Naive thymus-derived CD4-positive, alpha-beta T cell (primary cell): ENCODE measurements at regions not wholly inside any gene's neighbourhood (a gene's known extent, or its start where the extent isn't known, plus 50 kb on each side); places are given as distances from the start of the nearest gene placed in this dataset.

Experiments
- ATAC-seq: fragments of 150-1000 bp; cut with Tn5 transposase; 2 replicates; pipeline ENCODE4 v1.10.0; 2021; ENCODE audit warnings: mild to moderate bottlenecking, moderate library complexity
- CTCF ChIA-PET: fragments of 350-600 bp; sonication (Branson Sonifier 250); formaldehyde crosslinking; loops from one replicate; lab custom pipeline; 2021; ENCODE audit warnings: antibody characterized with exemption; lab: Charles Lee
- POLR2A ChIA-PET: fragments of 350-600 bp; sonication (Branson Sonifier 250); formaldehyde crosslinking; loops from one replicate; lab custom pipeline; 2021; ENCODE audit warnings: antibody characterized with exemption, inconsistent platforms; lab: Charles Lee
- DNase-seq, 9 donors: peaks; one replicate each; pipeline versions ENCODE4 v3.0.0 to v3.0.0-alpha.2; 2020 to 2022; ENCODE audit warnings: mixed read lengths in 1 of 9
- H3K27ac ChIP-seq: one replicate; pipeline ENCODE4 v1.7.0; 2013; ENCODE audit warnings: mild to moderate bottlenecking, low read depth, low read length, moderate library complexity
- H3K27me3 ChIP-seq, 2 donors: one replicate each; pipeline ENCODE4 v1.7.0; 2013; ENCODE audit warnings: low read length in 2 of 2, mild to moderate bottlenecking in 2 of 2, moderate library complexity in 2 of 2; ENCODE audit not compliant: control insufficient read depth in 2 of 2, insufficient read depth in 2 of 2
- H3K36me3 ChIP-seq, 3 experiments: 1 replicate in 2 of 3; 2 replicates in 1 of 3; pipeline ENCODE4 v1.7.0; 2013; ENCODE audit warnings: low read length in 3 of 3, mild to moderate bottlenecking in 3 of 3, moderate library complexity in 1 of 3; ENCODE audit not compliant: insufficient read depth in 3 of 3, control insufficient read depth in 2 of 3
- H3K4me1 ChIP-seq, 2 donors: one replicate each; pipeline ENCODE4 v1.7.0; 2013; ENCODE audit warnings: low read length in 2 of 2, mild to moderate bottlenecking in 2 of 2, moderate library complexity in 1 of 2; ENCODE audit not compliant: control insufficient read depth in 2 of 2, insufficient read depth in 2 of 2
- H3K4me3 ChIP-seq: 2 replicates; pipeline ENCODE4 v1.7.0; 2013; ENCODE audit warnings: mild to moderate bottlenecking, low read length
- H3K9me3 ChIP-seq, 3 experiments: 1 replicate in 2 of 3; 2 replicates in 1 of 3; pipeline ENCODE4 v1.7.0; 2013; ENCODE audit warnings: low read length in 3 of 3; ENCODE audit not compliant: control insufficient read depth in 2 of 3
- H3K27ac Mint-ChIP-seq, 9 donors: one replicate each; pipeline ENCODE4 v1.8.0; 2020 to 2022; ENCODE audit warnings: mixed read lengths in 9 of 9, mild to moderate bottlenecking in 8 of 9, moderate library complexity in 5 of 9, inconsistent platforms in 2 of 9
- H3K27me3 Mint-ChIP-seq, 5 donors: one replicate each; pipeline ENCODE4 v1.8.0; 2021 to 2022; ENCODE audit warnings: mixed read lengths in 5 of 5, mild to moderate bottlenecking in 1 of 5
- H3K36me3 Mint-ChIP-seq, 5 donors: one replicate each; pipeline ENCODE4 v1.8.0; 2020 to 2022; ENCODE audit warnings: mixed read lengths in 5 of 5, mild to moderate bottlenecking in 3 of 5, inconsistent platforms in 1 of 5
- H3K4me1 Mint-ChIP-seq, 7 donors: one replicate each; pipeline ENCODE4 v1.8.0; 2020 to 2022; ENCODE audit warnings: mixed read lengths in 7 of 7, mild to moderate bottlenecking in 3 of 7, inconsistent platforms in 1 of 7
- H3K4me3 Mint-ChIP-seq, 10 donors: one replicate each; pipeline ENCODE4 v1.8.0; 2020 to 2022; ENCODE audit warnings: mild to moderate bottlenecking in 10 of 10, mixed read lengths in 10 of 10, moderate library complexity in 6 of 10, inconsistent platforms in 2 of 10
- H3K9me3 Mint-ChIP-seq, 11 donors: one replicate each; pipeline ENCODE4 v1.8.0; 2020 to 2022; ENCODE audit warnings: mixed read lengths in 11 of 11, mild to moderate bottlenecking in 4 of 11, inconsistent platforms in 1 of 11, moderate library complexity in 1 of 11
- intact Hi-C, 2 donors: fragments of 100-400 bp; cut with micrococcal nuclease; formaldehyde crosslinking; loops; one replicate each; pipeline ENCODE4 v1.15.1; 2023

DNA sequence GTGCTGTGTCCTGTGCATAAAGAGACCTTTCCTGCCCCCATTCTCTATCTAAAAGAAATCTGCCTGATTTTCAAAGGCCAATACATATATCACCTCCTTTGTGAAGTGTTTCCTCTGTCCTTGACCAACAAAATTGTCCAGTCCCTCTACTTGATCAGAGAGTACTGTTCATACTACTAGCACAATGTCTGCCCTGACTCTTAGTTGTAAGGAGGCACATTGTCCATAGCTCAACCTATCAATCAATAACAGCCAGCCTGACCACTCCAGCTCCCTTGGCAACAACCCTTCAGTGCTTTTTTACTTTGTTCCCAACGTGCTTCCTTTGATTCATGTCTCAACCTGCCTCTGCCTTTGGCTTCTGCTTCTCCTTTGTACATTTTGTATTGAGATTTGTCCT, 398.9 kb downstream of the TRIB2 start:
- no peak for DNase-seq
- H3K4me1 ChIP-seq = no peaks in the 10 kb centered on the region
- no peak for ATAC-seq
- peaks cover 0 to 31% (median 14%) of the 10 kb centered on the region in 5 donors for H3K27me3 Mint-ChIP-seq
- intact Hi-C loops = no loop called here
- no peak overlapping the region for H3K27ac Mint-ChIP-seq
- H3K9me3 ChIP-seq = no peaks in the 10 kb centered on the region
- ChIA-PET POLR2A (no interaction called here), CTCF (no interaction called here)
- no peaks in the 10 kb centered on the region for H3K36me3 ChIP-seq
- no peaks in the 10 kb centered on the region for H3K4me1 Mint-ChIP-seq
- H3K4me3 Mint-ChIP-seq = no peak overlapping the region
- H3K27ac ChIP-seq = no peak overlapping the region
- H3K27me3 ChIP-seq = no peaks in the 10 kb centered on the region
- no peak overlapping the region for H3K4me3 ChIP-seq
- H3K9me3 Mint-ChIP-seq = peaks cover 0 to 2% (median 0%) of the 10 kb centered on the region in 11 donors
- H3K36me3 Mint-ChIP-seq = no peaks in the 10 kb centered on the region

DNA sequence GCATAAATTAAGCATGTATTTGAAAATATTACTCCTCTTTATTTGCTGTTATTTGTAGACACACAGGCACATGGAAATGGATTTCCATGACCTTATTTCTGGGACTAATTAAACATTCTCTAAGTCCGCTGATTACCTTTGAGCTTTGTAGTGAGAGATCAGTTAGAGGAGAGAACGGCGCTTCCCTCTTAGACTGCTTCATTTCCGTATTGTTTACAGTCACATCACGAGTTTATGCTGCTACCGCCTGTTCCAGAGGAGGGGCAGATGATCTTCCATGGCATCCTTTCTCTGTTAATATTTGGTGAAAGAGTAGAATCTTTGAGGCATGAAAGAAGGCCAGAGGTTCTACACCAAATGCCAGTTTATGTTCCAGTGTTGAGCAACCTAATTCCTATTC, 404.4 kb downstream of the TRIB2 start:
- peaks cover 0 to 29% (median 18%) of the 10 kb centered on the region in 5 donors for H3K27me3 Mint-ChIP-seq
- intact Hi-C loops = no loop called here
- Histone ChIP-seq H3K9me3 (no peaks in the 10 kb centered on the region), H3K4me3 (no peak overlapping the region), H3K27me3 (no peaks in the 10 kb centered on the region), H3K36me3 (no peaks in the 10 kb centered on the region), H3K27ac (no peak overlapping the region), H3K4me1 (no peaks in the 10 kb centered on the region)
- ATAC-seq (no peak), DNase-seq (no peak)
- no peaks in the 10 kb centered on the region for H3K9me3 Mint-ChIP-seq
- H3K27ac Mint-ChIP-seq = no peak overlapping the region
- H3K36me3 Mint-ChIP-seq = no peaks in the 10 kb centered on the region
- CTCF ChIA-PET = no interaction called here
- POLR2A ChIA-PET = no interaction called here
- H3K4me1 Mint-ChIP-seq = no peaks in the 10 kb centered on the region
- no peak overlapping the region for H3K4me3 Mint-ChIP-seq

DNA sequence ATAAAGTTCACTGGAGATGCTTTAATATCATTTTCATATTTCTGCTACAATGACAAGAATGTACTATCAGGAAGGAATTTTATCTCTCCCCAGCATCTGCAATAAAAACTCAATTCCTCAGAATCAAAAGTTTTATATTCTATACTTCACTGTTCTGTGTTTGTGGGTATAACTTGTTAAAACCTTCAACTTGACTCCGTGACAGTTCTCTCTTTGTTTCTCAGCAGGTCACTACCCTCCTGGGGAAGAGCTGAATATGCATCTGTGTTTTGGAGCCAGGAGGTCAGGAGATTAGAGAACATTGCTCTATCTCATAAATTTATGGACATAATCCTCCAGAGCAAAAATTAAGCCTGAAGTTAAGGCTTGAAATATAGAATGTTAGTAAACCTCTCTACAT, 411.4 kb downstream of the TRIB2 start:
- H3K36me3 ChIP-seq = no peaks in the 10 kb centered on the region
- DNase-seq (no peak), ATAC-seq (no peak)
- intact Hi-C loops = no loop called here
- H3K4me1 Mint-ChIP-seq = no peaks in the 10 kb centered on the region
- H3K4me3 Mint-ChIP-seq = no peak overlapping the region
- no peaks in the 10 kb centered on the region for H3K36me3 Mint-ChIP-seq
- no peak overlapping the region for H3K27ac Mint-ChIP-seq
- no peak overlapping the region for H3K4me3 ChIP-seq
- ChIA-PET POLR2A (no interaction called here), CTCF (no interaction called here)
- H3K27me3 ChIP-seq = no peaks in the 10 kb centered on the region
- H3K27me3 Mint-ChIP-seq = peaks cover 0 to 46% (median 32%) of the 10 kb centered on the region in 5 donors
- no peaks in the 10 kb centered on the region for H3K9me3 Mint-ChIP-seq
- H3K27ac ChIP-seq = no peak overlapping the region
- H3K4me1 ChIP-seq = no peaks in the 10 kb centered on the region
- H3K9me3 ChIP-seq = no peaks in the 10 kb centered on the region

DNA sequence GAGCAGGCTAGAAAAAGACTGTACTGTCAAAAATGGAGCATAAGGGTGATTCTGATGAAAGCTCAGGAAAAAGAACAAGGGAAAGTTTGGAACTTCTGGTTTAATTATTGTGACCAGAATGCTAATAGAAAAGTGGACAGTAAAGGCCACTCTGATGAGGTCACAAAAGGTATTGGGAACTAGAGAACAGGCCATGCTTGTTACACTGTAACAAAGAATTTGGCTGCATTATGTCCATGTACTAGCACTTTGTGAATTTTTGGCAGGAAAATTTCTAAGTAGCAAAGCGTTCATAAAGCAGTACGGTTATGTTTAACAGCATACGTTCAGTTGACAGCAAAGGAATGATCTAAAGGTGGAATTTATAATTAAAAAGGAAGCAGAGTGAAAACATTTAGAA, 418.6 kb downstream of the TRIB2 start:
- DNase-seq (no peak), ATAC-seq (no peak)
- Histone ChIP-seq H3K9me3 (no peaks in the 10 kb centered on the region), H3K27ac (no peak overlapping the region), H3K36me3 (no peaks in the 10 kb centered on the region), H3K4me1 (no peaks in the 10 kb centered on the region), H3K4me3 (no peak overlapping the region), H3K27me3 (no peaks in the 10 kb centered on the region)
- intact Hi-C loops = no loop called here
- Mint-ChIP-seq H3K4me3 (no peak overlapping the region), H3K9me3 (no peaks in the 10 kb centered on the region), H3K27ac (no peak overlapping the region), H3K4me1 (no peaks in the 10 kb centered on the region), H3K27me3 (peaks cover 0 to 13% (median 12%) of the 10 kb centered on the region in 5 donors), H3K36me3 (no peaks in the 10 kb centered on the region)
- ChIA-PET CTCF (no interaction called here), POLR2A (no interaction called here)

DNA sequence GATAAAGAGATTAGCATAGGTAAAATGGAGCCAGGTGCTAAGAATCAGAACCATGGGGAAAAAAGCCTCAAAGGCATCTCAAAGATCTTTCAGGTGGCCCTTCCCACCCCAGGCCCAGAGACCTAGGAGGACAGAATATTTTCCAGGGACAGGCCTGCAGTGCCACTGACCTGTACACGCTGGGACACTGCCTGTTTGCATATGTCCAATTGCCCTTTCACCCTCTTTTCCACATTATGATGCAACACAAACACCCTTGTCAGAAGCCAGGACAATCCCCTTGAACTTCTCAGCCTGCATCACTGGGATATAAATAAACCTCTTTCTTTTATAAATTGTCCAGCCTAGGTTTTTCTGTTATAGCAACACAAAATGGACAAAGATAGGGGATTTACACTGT, 419.1 kb downstream of the TRIB2 start:
- ChIA-PET CTCF (no interaction called here), POLR2A (no interaction called here)
- Mint-ChIP-seq H3K4me1 (no peaks in the 10 kb centered on the region), H3K9me3 (no peaks in the 10 kb centered on the region), H3K27ac (no peak overlapping the region), H3K27me3 (peaks cover 0 to 12% (median 11%) of the 10 kb centered on the region in 5 donors), H3K36me3 (no peaks in the 10 kb centered on the region), H3K4me3 (no peak overlapping the region)
- DNase-seq (no peak), ATAC-seq (no peak)
- Histone ChIP-seq H3K27ac (no peak overlapping the region), H3K36me3 (no peaks in the 10 kb centered on the region), H3K4me1 (no peaks in the 10 kb centered on the region), H3K9me3 (no peaks in the 10 kb centered on the region), H3K4me3 (no peak overlapping the region), H3K27me3 (no peaks in the 10 kb centered on the region)
- intact Hi-C loops = no loop called here

DNA sequence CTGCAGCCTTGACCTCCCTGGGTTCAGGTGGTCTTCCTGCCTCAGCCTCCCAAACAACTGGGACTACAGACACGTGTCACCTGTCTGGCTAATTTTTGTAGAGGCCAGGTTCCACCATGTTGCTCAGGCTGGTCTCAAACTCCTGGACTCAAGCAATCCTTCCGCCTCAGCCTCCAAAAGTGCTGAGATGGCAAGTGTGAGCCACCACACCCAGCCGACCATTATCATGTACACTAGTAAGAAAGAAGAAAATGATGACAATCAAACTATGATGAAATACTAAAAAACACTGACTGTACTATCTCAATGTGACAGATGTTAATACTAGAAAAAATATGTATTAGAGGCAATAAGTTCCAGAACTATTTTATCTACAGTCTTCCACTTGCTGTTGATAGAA, 420.9 kb downstream of the TRIB2 start:
- no peaks in the 10 kb centered on the region for H3K27me3 ChIP-seq
- Mint-ChIP-seq H3K27me3 (peaks cover 0 to 22% (median 15%) of the 10 kb centered on the region in 5 donors), H3K4me3 (no peak overlapping the region), H3K27ac (no peak overlapping the region), H3K9me3 (peaks cover 0 to 11% (median 4%) of the 10 kb centered on the region in 11 donors), H3K36me3 (no peaks in the 10 kb centered on the region), H3K4me1 (no peaks in the 10 kb centered on the region)
- H3K4me1 ChIP-seq = no peaks in the 10 kb centered on the region
- ChIA-PET POLR2A (no interaction called here), CTCF (no interaction called here)
- ATAC-seq = no peak
- H3K36me3 ChIP-seq = no peaks in the 10 kb centered on the region
- H3K9me3 ChIP-seq = no peaks in the 10 kb centered on the region
- intact Hi-C loops = no loop called here
- H3K27ac ChIP-seq = no peak overlapping the region
- H3K4me3 ChIP-seq = no peak overlapping the region
- DNase-seq = no peak

DNA sequence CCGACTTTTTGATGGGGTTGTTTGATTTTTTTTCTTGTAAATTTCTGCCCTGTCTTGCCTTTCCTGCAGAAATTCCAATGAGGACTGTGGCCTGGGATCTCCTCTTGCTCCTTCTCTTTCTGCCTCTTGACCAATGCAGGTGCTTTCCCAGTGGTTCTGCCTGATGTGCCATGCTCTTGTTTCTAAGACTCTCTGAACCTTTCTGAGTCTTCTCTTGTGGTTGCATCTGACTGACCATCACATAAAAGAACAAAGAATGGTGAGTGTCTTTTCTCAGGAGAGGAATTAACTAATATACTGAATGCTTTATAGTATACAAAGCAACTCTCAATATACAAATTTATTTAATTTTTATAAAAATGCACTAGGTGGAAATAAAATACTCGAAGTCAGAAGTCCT, 424.6 kb downstream of the TRIB2 start:
- H3K4me3 Mint-ChIP-seq = no peak overlapping the region
- no peak for ATAC-seq
- Histone ChIP-seq H3K4me3 (no peak overlapping the region), H3K9me3 (no peaks in the 10 kb centered on the region), H3K36me3 (no peaks in the 10 kb centered on the region), H3K27me3 (no peaks in the 10 kb centered on the region), H3K4me1 (no peaks in the 10 kb centered on the region), H3K27ac (no peak overlapping the region)
- H3K27ac Mint-ChIP-seq = no peak overlapping the region
- intact Hi-C loops = no loop called here
- peaks cover 0 to 14% (median 4%) of the 10 kb centered on the region in 11 donors for H3K9me3 Mint-ChIP-seq
- peaks cover 0 to 28% (median 24%) of the 10 kb centered on the region in 5 donors for H3K27me3 Mint-ChIP-seq
- no peaks in the 10 kb centered on the region for H3K36me3 Mint-ChIP-seq
- ChIA-PET POLR2A (no interaction called here), CTCF (no interaction called here)
- no peak for DNase-seq
- no peaks in the 10 kb centered on the region for H3K4me1 Mint-ChIP-seq
